ENCODE measurements at regions not wholly inside any gene's neighbourhood (a gene's known extent, or its start where the extent isn't known, plus 50 kb on each side); places are given as distances from the start of the nearest gene placed in this dataset.

GRCh38 chr14:99347561-99347960 is 75.6 kb upstream of the BCL11B start:
- Mint-ChIP-seq H3K36me3 (no peaks in the 10 kb centered on the region), H3K27me3 (ENCODE audit: low read depth in 3 of 3) (peaks cover 0 to 9% (median 3%) of the 10 kb centered on the region in 3 donors), H3K9me3 (no peaks in the 10 kb centered on the region), H3K4me3 (no peak overlapping the region), H3K27ac (no peak overlapping the region), H3K4me1 (peaks cover 0 to 2% of the 10 kb centered on the region in 2 donors)
- no peak for DNase-seq

- no peaks in the 10 kb centered on the region for H3K36me3 Mint-ChIP-seq
- H3K9me3 Mint-ChIP-seq, result no peaks in the 10 kb centered on the region
- no peak overlapping the region for H3K4me3 Mint-ChIP-seq
- peak overlapping the region in 2 of 6 donors; percentile 9 to 57 for H3K27ac Mint-ChIP-seq
- no peak for DNase-seq
- peaks cover 0 to 6% of the 10 kb centered on the region in 2 donors for H3K4me1 Mint-ChIP-seq
- peaks cover 0 to 8% (median 3%) of the 10 kb centered on the region in 3 donors for H3K27me3 Mint-ChIP-seq (ENCODE audit: low read depth in 3 of 3)
Observed at GRCh38 chr14:99346470-99347080, 74.6 kb upstream of the BCL11B start.

- no peaks in the 10 kb centered on the region for H3K36me3 Mint-ChIP-seq
- no peak overlapping the region for H3K27ac Mint-ChIP-seq
- no peak overlapping the region for H3K4me3 Mint-ChIP-seq
Observed at GRCh38 chr14:99345472-99345871, 73.5 kb upstream of the BCL11B start.

GRCh38 chr14:99344051-99344758 is 72.2 kb upstream of the BCL11B start:
- no peak overlapping the region for H3K4me3 Mint-ChIP-seq
- no peaks in the 10 kb centered on the region for H3K9me3 Mint-ChIP-seq
- no peak overlapping the region for H3K27ac Mint-ChIP-seq
- peaks cover 0 to 6% of the 10 kb centered on the region in 2 donors for H3K4me1 Mint-ChIP-seq
- no peaks in the 10 kb centered on the region for H3K36me3 Mint-ChIP-seq
- no peak for DNase-seq
- peaks cover 0 to 11% (median 3%) of the 10 kb centered on the region in 3 donors for H3K27me3 Mint-ChIP-seq (ENCODE audit: low read depth in 3 of 3)

More at GRCh38 chr14:99345472-99345871, 73.5 kb upstream of the BCL11B start:
- H3K4me1 Mint-ChIP-seq, result peaks cover 0 to 6% of the 10 kb centered on the region in 2 donors
- H3K9me3 Mint-ChIP-seq, result no peaks in the 10 kb centered on the region
- DNase-seq, result no peak
- peaks cover 0 to 8% (median 3%) of the 10 kb centered on the region in 3 donors for H3K27me3 Mint-ChIP-seq (ENCODE audit: low read depth in 3 of 3)

GRCh38 chr14:99342906-99343305 is 70.9 kb upstream of the BCL11B start:
- Mint-ChIP-seq H3K27ac (peak overlapping the region in 1 of 6 donors; percentile 35), H3K4me1 (peaks cover 0 to 6% of the 10 kb centered on the region in 2 donors), H3K9me3 (no peaks in the 10 kb centered on the region), H3K36me3 (no peaks in the 10 kb centered on the region), H3K27me3 (ENCODE audit: low read depth in 3 of 3) (peaks cover 0 to 11% (median 1%) of the 10 kb centered on the region in 3 donors), H3K4me3 (no peak overlapping the region)
- no peak for DNase-seq

GRCh38 chr14:99342204-99342603 is 70.2 kb upstream of the BCL11B start:
- H3K9me3 Mint-ChIP-seq, result no peaks in the 10 kb centered on the region
- H3K27ac Mint-ChIP-seq, result peak overlapping the region in 3 of 6 donors; percentile 9 to 49 (median 33)
- peak in 2 of 3 donors; percentile 14 to 35 for DNase-seq
- H3K4me3 Mint-ChIP-seq, result no peak overlapping the region
- peaks cover 0 to 6% of the 10 kb centered on the region in 2 donors for H3K4me1 Mint-ChIP-seq
- H3K27me3 Mint-ChIP-seq (ENCODE audit: low read depth in 3 of 3), result peaks cover 0 to 11% (median 1%) of the 10 kb centered on the region in 3 donors
- H3K36me3 Mint-ChIP-seq, result no peaks in the 10 kb centered on the region

- H3K27me3 Mint-ChIP-seq (ENCODE audit: low read depth in 3 of 3), result peaks cover 2 to 5% (median 4%) of the 10 kb centered on the region in 3 donors
- H3K27ac Mint-ChIP-seq, result peak overlapping the region in 1 of 6 donors; percentile 24
- H3K36me3 Mint-ChIP-seq, result no peaks in the 10 kb centered on the region
- H3K4me1 Mint-ChIP-seq, result peaks cover 0 to 6% of the 10 kb centered on the region in 2 donors
- no peaks in the 10 kb centered on the region for H3K9me3 Mint-ChIP-seq
- no peak overlapping the region for H3K4me3 Mint-ChIP-seq
- DNase-seq, result no peak
Observed at GRCh38 chr14:99339551-99339950, 67.6 kb upstream of the BCL11B start.

- peaks cover 0 to 6% of the 10 kb centered on the region in 2 donors for H3K4me1 Mint-ChIP-seq
- no peak overlapping the region for H3K4me3 Mint-ChIP-seq
- H3K9me3 Mint-ChIP-seq, result no peaks in the 10 kb centered on the region
- H3K27me3 Mint-ChIP-seq (ENCODE audit: low read depth in 3 of 3), result peaks cover 2 to 5% (median 4%) of the 10 kb centered on the region in 3 donors
- DNase-seq, result no peak
- H3K27ac Mint-ChIP-seq, result no peak overlapping the region
- no peaks in the 10 kb centered on the region for H3K36me3 Mint-ChIP-seq
Observed at GRCh38 chr14:99338313-99338712, 66.3 kb upstream of the BCL11B start.

GRCh38 chr14:99333841-99334635 is 62.0 kb upstream of the BCL11B start:
- no peak overlapping the region for H3K4me3 Mint-ChIP-seq
- DNase-seq, result no peak
- no peaks in the 10 kb centered on the region for H3K36me3 Mint-ChIP-seq
- H3K4me1 Mint-ChIP-seq, result no peaks in the 10 kb centered on the region
- H3K27ac Mint-ChIP-seq, result no peak overlapping the region
- H3K27me3 Mint-ChIP-seq (ENCODE audit: low read depth in 3 of 3), result peaks cover 0 to 5% (median 2%) of the 10 kb centered on the region in 3 donors
- peaks cover 0 to 1% (median 0%) of the 10 kb centered on the region in 6 donors for H3K9me3 Mint-ChIP-seq

- H3K27ac Mint-ChIP-seq, result peak overlapping the region in 1 of 6 donors; percentile 69
- DNase-seq, result no peak
- H3K4me1 Mint-ChIP-seq, result no peaks in the 10 kb centered on the region
- no peak overlapping the region for H3K4me3 Mint-ChIP-seq
- H3K36me3 Mint-ChIP-seq, result no peaks in the 10 kb centered on the region
- peaks cover 0 to 1% (median 0%) of the 10 kb centered on the region in 6 donors for H3K9me3 Mint-ChIP-seq
- peaks cover 0 to 10% (median 2%) of the 10 kb centered on the region in 3 donors for H3K27me3 Mint-ChIP-seq (ENCODE audit: low read depth in 3 of 3)
Observed at GRCh38 chr14:99333214-99333613, 61.2 kb upstream of the BCL11B start.

GRCh38 chr14:99331811-99332210 is 59.8 kb upstream of the BCL11B start:
- Mint-ChIP-seq H3K36me3 (no peaks in the 10 kb centered on the region), H3K4me3 (no peak overlapping the region), H3K27ac (no peak overlapping the region), H3K9me3 (peaks cover 0 to 1% (median 0%) of the 10 kb centered on the region in 6 donors), H3K27me3 (ENCODE audit: low read depth in 3 of 3) (peaks cover 0 to 12% (median 4%) of the 10 kb centered on the region in 3 donors), H3K4me1 (peaks cover 6 to 7% of the 10 kb centered on the region in 2 donors)
- no peak for DNase-seq

- H3K4me3 Mint-ChIP-seq, result no peak overlapping the region
- H3K9me3 Mint-ChIP-seq, result peaks cover 0 to 1% (median 0%) of the 10 kb centered on the region in 6 donors
- no peak overlapping the region for H3K27ac Mint-ChIP-seq
- H3K4me1 Mint-ChIP-seq, result peaks cover 9 to 10% of the 10 kb centered on the region in 2 donors
- H3K27me3 Mint-ChIP-seq (ENCODE audit: low read depth in 3 of 3), result peaks cover 0 to 12% (median 2%) of the 10 kb centered on the region in 3 donors
- H3K36me3 Mint-ChIP-seq, result no peaks in the 10 kb centered on the region
- DNase-seq, result no peak
Observed at GRCh38 chr14:99330316-99331240, 58.6 kb upstream of the BCL11B start.

Measured in immature natural killer cell (primary cell).